HCT116 (cell line): ENCODE measurements at regions not wholly inside any gene's neighbourhood (a gene's known extent, or its start where the extent isn't known, plus 50 kb on each side); places are given as distances from the start of the nearest gene placed in this dataset.
A peak's percentile ranks its signal among the peaks of the same experiment; 100 is the strongest.

Experiments used
- ATAC-seq: fragments of 200-7000 bp; cut with Tn5 transposase; 2 replicates; pipeline ENCODE4 v1.9.1; 2020; ENCODE audit warnings: mild to moderate bottlenecking, moderate library complexity
- BruUV-seq: library from RNA; stranded (reverse); fragments of 400-500 nt; replicated peaks from 2 replicates; lab custom pipeline; 2021; lab: Mats Ljungman, UMichigan
- CTCF ChIA-PET: fragments of 300-600 bp; sonication (Branson Sonifier 250); formaldehyde crosslinking; loops from one replicate; lab custom pipeline; 2021; ENCODE audit warnings: antibody characterized with exemption; lab: Charles Lee
- POLR2A ChIA-PET: fragments of 300-600, 350-600 bp; sonication (Branson Sonifier 250); formaldehyde crosslinking; loops from one replicate; lab custom pipeline; 2021; ENCODE audit warnings: antibody characterized with exemption; lab: Charles Lee
- RAD21 ChIA-PET, 2 experiments: fragments of 300-600 bp; sonication (Branson Sonifier 250); formaldehyde crosslinking; loops; one replicate each; lab custom pipeline; 2023; ENCODE audit warnings: low total read pairs in 2 of 2; ENCODE audit not compliant: uncharacterized antibody in 2 of 2, unreplicated experiment in 2 of 2, low non-redundant PET in 1 of 2; lab: Charles Lee
- DNase-seq: peaks from one replicate; pipeline ENCODE4 v3.0.0-alpha.2; 2010; ENCODE audit warnings: low read depth, low spot score
- H2AFZ ChIP-seq: fragments of 200-600 bp; shearing (Covaris generic), sonication (generic); 2 replicates; pipeline ENCODE4 v1.6.1; 2017; ENCODE audit warnings: low read depth, mixed run types, mixed read lengths, antibody characterized with exemption, low read length; ENCODE audit not compliant: poor library complexity, severe bottlenecking
- H3K27ac ChIP-seq: 2 replicates; pipeline ENCODE4 v1.5.1; 2012; ENCODE audit warnings: low read depth, low read length
- H3K27me3 ChIP-seq: fragments of 200-600 bp; sonication (generic); 2 replicates; pipeline ENCODE4 v1.6.1; 2016; ENCODE audit warnings: mixed run types, low read length, mixed read lengths; ENCODE audit not compliant: insufficient read depth
- H3K36me3 ChIP-seq, 2 experiments: fragments of 200-500 bp in 1 of 2; fragments of 200-600 bp in 1 of 2; sonication (Bioruptor generic) in 1 of 2; sonication (generic) in 1 of 2; 2 replicates each; pipeline versions ENCODE4 v1.5.1 to v1.6.1; 2014 to 2016; ENCODE audit warnings: low read length in 2 of 2, inconsistent platforms in 1 of 2, mixed read lengths in 1 of 2, mixed run types in 1 of 2; ENCODE audit not compliant: insufficient read depth in 2 of 2, control insufficient read depth in 1 of 2
- H3K4me1 ChIP-seq, 2 experiments: fragments of 200-600 bp in 1 of 2; sonication (generic) in 1 of 2; 2 replicates each; pipeline versions ENCODE4 v1.5.1 to v1.6.1; 2012 to 2017; ENCODE audit warnings: low read length in 2 of 2, inconsistent platforms in 1 of 2, mild to moderate bottlenecking in 1 of 2, mixed read lengths in 1 of 2, mixed run types in 1 of 2, moderate library complexity in 1 of 2; ENCODE audit not compliant: insufficient read depth in 2 of 2, control insufficient read depth in 1 of 2
- H3K4me2 ChIP-seq: fragments of 200-600 bp; sonication (generic); 2 replicates; pipeline ENCODE4 v1.6.1; 2017; ENCODE audit warnings: mixed run types, low read length, mixed read lengths
- H3K4me3 ChIP-seq, 2 experiments: fragments of 200-600 bp in 1 of 2; sonication (generic) in 1 of 2; replicated peaks in 1 of 2; 2 replicates each; pipeline ENCODE4 v1.5.1; 2011 to 2016; ENCODE audit warnings: low read length in 2 of 2, control low read depth in 1 of 2, low read depth in 1 of 2, mild to moderate bottlenecking in 1 of 2, mixed read lengths in 1 of 2, mixed run types in 1 of 2
- H3K79me2 ChIP-seq: fragments of 200-600 bp; sonication (generic); 2 replicates; pipeline ENCODE4 v1.6.1; 2017; ENCODE audit warnings: mild to moderate bottlenecking, mixed run types, low read length, moderate library complexity, mixed read lengths; ENCODE audit not compliant: insufficient read depth
- H3K9ac ChIP-seq: fragments of 200-600 bp; sonication (generic); 2 replicates; pipeline ENCODE4 v1.6.1; 2016; ENCODE audit warnings: low read length, mixed read lengths
- H3K9me2 ChIP-seq: fragments of 200-600 bp; sonication (generic), shearing (Covaris generic); 2 replicates; pipeline ENCODE4 v1.6.1; 2017; ENCODE audit warnings: mixed run types, mild to moderate bottlenecking, moderate library complexity; ENCODE audit not compliant: insufficient read depth
- H3K9me3 ChIP-seq, 2 experiments: fragments of 200-500 bp in 1 of 2; fragments of 200-600 bp in 1 of 2; sonication (Bioruptor generic) in 1 of 2; sonication (generic) in 1 of 2; 2 replicates each; pipeline ENCODE4 v1.6.1; 2014 to 2017; ENCODE audit warnings: low read length in 2 of 2, mixed read lengths in 2 of 2, inconsistent platforms in 1 of 2, low read depth in 1 of 2, mild to moderate bottlenecking in 1 of 2, mixed run types in 1 of 2, moderate library complexity in 1 of 2; ENCODE audit not compliant: control insufficient read depth in 1 of 2, insufficient read depth in 1 of 2
- H4K20me1 ChIP-seq: fragments of 200-600 bp; sonication (generic), shearing (Covaris generic); 2 replicates; pipeline ENCODE4 v1.6.1; 2017; ENCODE audit warnings: mixed run types, mild to moderate bottlenecking, moderate library complexity; ENCODE audit not compliant: insufficient read depth
- FOSL1 ChIP-seq: IDR thresholded peaks from 2 replicates; pipeline ENCODE4 v1.6.1; 2012; ENCODE audit warnings: low read depth
- RAD21 ChIP-seq: IDR thresholded peaks from 2 replicates; pipeline ENCODE4 v1.6.1; 2012; ENCODE audit warnings: low read depth, mild to moderate bottlenecking
- intact Hi-C: fragments of 100-400 bp; cut with micrococcal nuclease; formaldehyde crosslinking; loops from 2 replicates; pipeline ENCODE4 v1.10.0; 2022
- TF ChIP-seq, protein P1 (sequence below), 3 experiments: fragments of 200-600 bp in 1 of 3; sonication (generic) in 1 of 3; IDR thresholded peaks in 2 of 3; conservative IDR thresholded peaks in 1 of 3; 2 replicates each; pipeline ENCODE4 v1.5.1; 2012 to 2017; ENCODE audit warnings: low read depth in 2 of 3, low read length in 2 of 3, antibody characterized with exemption in 1 of 3, borderline replicate concordance in 1 of 3, control low read depth in 1 of 3, mild to moderate bottlenecking in 1 of 3, mixed read lengths in 1 of 3, mixed run types in 1 of 3, moderate library complexity in 1 of 3; ENCODE audit not compliant: insufficient read depth in 1 of 3
- TF ChIP-seq, protein P2 (sequence below): IDR thresholded peaks from 2 replicates; pipeline ENCODE4 v1.6.1; 2012; ENCODE audit warnings: low read depth
- TF ChIP-seq, protein P3 (sequence below): IDR thresholded peaks from 2 replicates; pipeline ENCODE4 v1.6.1; 2012

DNA sequence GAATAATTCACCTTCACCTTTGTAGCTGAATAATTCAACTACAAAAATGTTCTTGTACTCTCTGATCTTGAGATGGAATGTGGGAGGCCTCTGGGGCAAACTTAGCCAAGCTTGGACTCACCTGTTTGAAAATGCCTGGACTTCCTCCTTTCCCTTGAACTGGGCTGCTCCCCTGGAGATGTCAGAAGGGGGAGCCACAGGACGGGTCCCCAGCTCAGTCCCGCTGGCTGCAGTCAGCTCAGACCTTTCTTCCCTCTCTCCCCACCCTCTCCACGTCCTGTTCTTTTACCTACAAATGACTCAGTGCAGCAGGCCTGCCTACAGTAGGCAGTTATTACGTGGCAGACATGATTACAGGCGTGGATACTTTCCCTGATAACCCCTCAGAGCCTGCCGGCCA lies 131.5 kb upstream of the RALGAPA2 start:
- no peaks in the 10 kb centered on the region for H3K9me2 ChIP-seq
- no peak overlapping the region for H2AFZ ChIP-seq

More for the DNA sequence above, 131.5 kb upstream of the RALGAPA2 start:
- ATAC-seq (peak; percentile 81), DNase-seq (no peak)
- no peak overlapping the region for H3K9ac ChIP-seq
- no peaks in the 10 kb centered on the region for H3K79me2 ChIP-seq
- no peaks in the 10 kb centered on the region for H3K27me3 ChIP-seq
- H3K27ac ChIP-seq = no peak overlapping the region; the same call in 1 of the 2 replicates
- no peaks in the 10 kb centered on the region for H4K20me1 ChIP-seq
- ChIA-PET CTCF (interaction anchor here (0.8 to 1.5 kb wide), 3 partner anchors 16 to 772 kb away, joined by 3 to 4 read pairs (median 3); no protein-coding TSS in a partner anchor), RAD21 (interaction anchor here in 1 of 2 experiments (1.4 kb wide), 1 partner anchor 661 kb away, joined by 4 read pairs; no protein-coding TSS in a partner anchor), POLR2A (no interaction called here)
- no peaks in the 10 kb centered on the region for H3K9me3 ChIP-seq
- no peaks in the 10 kb centered on the region for H3K36me3 ChIP-seq
- H3K4me2 ChIP-seq = peak overlapping the region; percentile 28
- H3K4me1 ChIP-seq = peaks cover 0 to 9% of the 10 kb centered on the region in 2 experiments; a peak in 1 of 4 replicates
- intact Hi-C loops = no loop called here
- TF ChIP-seq RAD21 (peak; percentile 35; the same call in 1 of the 2 replicates), FOSL1 (no peak)
- TF ChIP-seq, protein P1, sequence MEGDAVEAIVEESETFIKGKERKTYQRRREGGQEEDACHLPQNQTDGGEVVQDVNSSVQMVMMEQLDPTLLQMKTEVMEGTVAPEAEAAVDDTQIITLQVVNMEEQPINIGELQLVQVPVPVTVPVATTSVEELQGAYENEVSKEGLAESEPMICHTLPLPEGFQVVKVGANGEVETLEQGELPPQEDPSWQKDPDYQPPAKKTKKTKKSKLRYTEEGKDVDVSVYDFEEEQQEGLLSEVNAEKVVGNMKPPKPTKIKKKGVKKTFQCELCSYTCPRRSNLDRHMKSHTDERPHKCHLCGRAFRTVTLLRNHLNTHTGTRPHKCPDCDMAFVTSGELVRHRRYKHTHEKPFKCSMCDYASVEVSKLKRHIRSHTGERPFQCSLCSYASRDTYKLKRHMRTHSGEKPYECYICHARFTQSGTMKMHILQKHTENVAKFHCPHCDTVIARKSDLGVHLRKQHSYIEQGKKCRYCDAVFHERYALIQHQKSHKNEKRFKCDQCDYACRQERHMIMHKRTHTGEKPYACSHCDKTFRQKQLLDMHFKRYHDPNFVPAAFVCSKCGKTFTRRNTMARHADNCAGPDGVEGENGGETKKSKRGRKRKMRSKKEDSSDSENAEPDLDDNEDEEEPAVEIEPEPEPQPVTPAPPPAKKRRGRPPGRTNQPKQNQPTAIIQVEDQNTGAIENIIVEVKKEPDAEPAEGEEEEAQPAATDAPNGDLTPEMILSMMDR (IDR thresholded peaks at IDR 0.05 in 2 of 3, conservative IDR thresholded peaks at IDR 0.05 in 1 of 3; ENCODE audit: borderline replicate concordance in 1 of 3, insufficient read depth in 1 of 3, low read depth in 2 of 3, low read length in 2 of 3) = peak in 1 of 3 experiments; percentile 15; a peak in 1 of 6 replicates
- TF ChIP-seq, protein P2, sequence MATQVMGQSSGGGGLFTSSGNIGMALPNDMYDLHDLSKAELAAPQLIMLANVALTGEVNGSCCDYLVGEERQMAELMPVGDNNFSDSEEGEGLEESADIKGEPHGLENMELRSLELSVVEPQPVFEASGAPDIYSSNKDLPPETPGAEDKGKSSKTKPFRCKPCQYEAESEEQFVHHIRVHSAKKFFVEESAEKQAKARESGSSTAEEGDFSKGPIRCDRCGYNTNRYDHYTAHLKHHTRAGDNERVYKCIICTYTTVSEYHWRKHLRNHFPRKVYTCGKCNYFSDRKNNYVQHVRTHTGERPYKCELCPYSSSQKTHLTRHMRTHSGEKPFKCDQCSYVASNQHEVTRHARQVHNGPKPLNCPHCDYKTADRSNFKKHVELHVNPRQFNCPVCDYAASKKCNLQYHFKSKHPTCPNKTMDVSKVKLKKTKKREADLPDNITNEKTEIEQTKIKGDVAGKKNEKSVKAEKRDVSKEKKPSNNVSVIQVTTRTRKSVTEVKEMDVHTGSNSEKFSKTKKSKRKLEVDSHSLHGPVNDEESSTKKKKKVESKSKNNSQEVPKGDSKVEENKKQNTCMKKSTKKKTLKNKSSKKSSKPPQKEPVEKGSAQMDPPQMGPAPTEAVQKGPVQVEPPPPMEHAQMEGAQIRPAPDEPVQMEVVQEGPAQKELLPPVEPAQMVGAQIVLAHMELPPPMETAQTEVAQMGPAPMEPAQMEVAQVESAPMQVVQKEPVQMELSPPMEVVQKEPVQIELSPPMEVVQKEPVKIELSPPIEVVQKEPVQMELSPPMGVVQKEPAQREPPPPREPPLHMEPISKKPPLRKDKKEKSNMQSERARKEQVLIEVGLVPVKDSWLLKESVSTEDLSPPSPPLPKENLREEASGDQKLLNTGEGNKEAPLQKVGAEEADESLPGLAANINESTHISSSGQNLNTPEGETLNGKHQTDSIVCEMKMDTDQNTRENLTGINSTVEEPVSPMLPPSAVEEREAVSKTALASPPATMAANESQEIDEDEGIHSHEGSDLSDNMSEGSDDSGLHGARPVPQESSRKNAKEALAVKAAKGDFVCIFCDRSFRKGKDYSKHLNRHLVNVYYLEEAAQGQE = no peak
- TF ChIP-seq, protein P3, sequence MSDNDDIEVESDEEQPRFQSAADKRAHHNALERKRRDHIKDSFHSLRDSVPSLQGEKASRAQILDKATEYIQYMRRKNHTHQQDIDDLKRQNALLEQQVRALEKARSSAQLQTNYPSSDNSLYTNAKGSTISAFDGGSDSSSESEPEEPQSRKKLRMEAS = no peak
- no peak overlapping the region for H3K4me3 ChIP-seq
- BruUV-seq = no TSS peak
